IMR-90 (cell line): ENCODE measurements at regions not wholly inside any gene's neighbourhood (a gene's known extent, or its start where the extent isn't known, plus 50 kb on each side); places are given as distances from the start of the nearest gene placed in this dataset.

Experiments
- ATAC-seq: fragments of 200-7000 bp; cut with Tn5 transposase; 2 replicates; pipeline ENCODE4 v1.9.1; 2020; ENCODE audit warnings: low read depth, mild to moderate bottlenecking, moderate library complexity
- BruUV-seq: library from RNA; stranded (reverse); fragments of 400-500 nt; replicated peaks from 2 replicates; lab custom pipeline; 2021; lab: Mats Ljungman, UMichigan
- CTCF ChIA-PET: fragments of 300-600 bp; formaldehyde crosslinking; extraction: SDS; loops from one replicate; lab custom pipeline; 2021; ENCODE audit warnings: antibody characterized with exemption; lab: Yijun Ruan, JAX
- POLR2A ChIA-PET: fragments of 300-600 bp; sonication (Branson Sonifier 250); formaldehyde crosslinking; loops from one replicate; lab custom pipeline; 2022; ENCODE audit warnings: antibody characterized with exemption; ENCODE audit not compliant: unreplicated experiment; lab: Charles Lee
- DNase-seq: peaks from one replicate; pipeline ENCODE4 v3.0.0; 2013
- H2AFZ ChIP-seq: replicated peaks from 2 replicates; pipeline ENCODE3; 2013; ENCODE audit warnings: low read length, mild to moderate bottlenecking; ENCODE audit not compliant: poor library complexity
- H2AK5ac ChIP-seq: 2 replicates; pipeline ENCODE4 v1.6.1; 2013; ENCODE audit warnings: low read depth, low read length, inconsistent platforms
- H2AK9ac ChIP-seq: replicated peaks from 2 replicates; pipeline ENCODE3; 2013; ENCODE audit warnings: mild to moderate bottlenecking, low read depth, low read length, moderate library complexity; ENCODE audit not compliant: poor library complexity
- H2BK120ac ChIP-seq: 2 replicates; pipeline ENCODE4 v1.6.1; 2013; ENCODE audit warnings: low read depth, low read length, inconsistent platforms
- H2BK15ac ChIP-seq: 3 replicates; pipeline ENCODE4 v1.6.1; 2013; ENCODE audit warnings: low read depth, low read length, inconsistent platforms
- H2BK20ac ChIP-seq: 2 replicates; pipeline ENCODE4 v1.6.1; 2013; ENCODE audit warnings: low read depth, mild to moderate bottlenecking, inconsistent platforms, low read length, moderate library complexity
- H2BK5ac ChIP-seq: 2 replicates; pipeline ENCODE4 v1.6.1; 2013; ENCODE audit warnings: mild to moderate bottlenecking, low read depth, low read length, inconsistent platforms; ENCODE audit not compliant: poor library complexity, severe bottlenecking
- H3K14ac ChIP-seq: replicated peaks from 2 replicates; pipeline ENCODE4 v1.6.1; 2013; ENCODE audit warnings: low read depth, low read length, inconsistent platforms
- H3K18ac ChIP-seq: 2 replicates; pipeline ENCODE4 v1.6.1; 2013; ENCODE audit warnings: low read depth, low read length, control low read depth
- H3K23ac ChIP-seq: 2 replicates; pipeline ENCODE4 v1.6.1; 2013; ENCODE audit warnings: low read depth, low read length, inconsistent platforms
- H3K27ac ChIP-seq: 2 replicates; pipeline ENCODE4 v1.5.1; 2013; ENCODE audit warnings: mild to moderate bottlenecking, control low read depth, low read length; ENCODE audit not compliant: insufficient read depth
- H3K27me3 ChIP-seq: 2 replicates; pipeline ENCODE4 v1.6.1; 2013; ENCODE audit warnings: low read length; ENCODE audit not compliant: control insufficient read depth, insufficient read depth
- H3K36me3 ChIP-seq: 2 replicates; pipeline ENCODE4 v1.6.1; 2013; ENCODE audit warnings: low read length, mixed read lengths; ENCODE audit not compliant: control insufficient read depth, insufficient read depth
- H3K4ac ChIP-seq: 2 replicates; pipeline ENCODE4 v1.6.1; 2013; ENCODE audit warnings: low read depth, low read length, inconsistent platforms
- H3K4me1 ChIP-seq: 2 replicates; pipeline ENCODE4 v1.6.1; 2013; ENCODE audit warnings: low read length, mixed read lengths; ENCODE audit not compliant: control insufficient read depth, insufficient read depth
- H3K4me2 ChIP-seq: 2 replicates; pipeline ENCODE4 v1.6.1; 2013; ENCODE audit warnings: low read depth, mild to moderate bottlenecking, control low read depth, low read length, moderate library complexity
- H3K4me3 ChIP-seq: 2 replicates; pipeline ENCODE4 v1.5.1; 2013; ENCODE audit warnings: low read depth, mild to moderate bottlenecking, control low read depth, low read length, moderate library complexity; ENCODE audit not compliant: insufficient read depth
- H3K56ac ChIP-seq: 2 replicates; pipeline ENCODE4 v1.6.1; 2013; ENCODE audit warnings: low read length, inconsistent platforms; ENCODE audit not compliant: insufficient read depth; ENCODE audit errors: extremely low read depth
- H3K79me1 ChIP-seq, 2 experiments: 2 replicates each; pipeline ENCODE4 v1.6.1; 2013; ENCODE audit warnings: low read length in 2 of 2, inconsistent platforms in 1 of 2, low read depth in 1 of 2
- H3K9ac ChIP-seq: 2 replicates; pipeline ENCODE4 v1.6.1; 2013; ENCODE audit warnings: low read depth, low read length, control low read depth
- H3K9me1 ChIP-seq: 2 replicates; pipeline ENCODE4 v1.6.1; 2013; ENCODE audit warnings: low read length, inconsistent platforms; ENCODE audit not compliant: insufficient read depth
- H3K9me3 ChIP-seq: 2 replicates; pipeline ENCODE4 v1.6.1; 2013; ENCODE audit warnings: low read length; ENCODE audit not compliant: control insufficient read depth, insufficient read depth
- H4K20me1 ChIP-seq: 2 replicates; pipeline ENCODE4 v1.6.1; 2013; ENCODE audit warnings: low read length, inconsistent platforms; ENCODE audit not compliant: insufficient read depth
- H4K5ac ChIP-seq: 2 replicates; pipeline ENCODE4 v1.6.1; 2013; ENCODE audit warnings: mild to moderate bottlenecking, low read depth, low read length, control low read depth
- H4K8ac ChIP-seq, 2 experiments: 2 replicates each; pipeline ENCODE4 v1.6.1; 2013; ENCODE audit warnings: low read depth in 2 of 2, low read length in 2 of 2, control low read depth in 1 of 2, inconsistent platforms in 1 of 2
- H4K91ac ChIP-seq: 2 replicates; pipeline ENCODE4 v1.6.1; 2013; ENCODE audit warnings: low read depth, low read length, inconsistent platforms; ENCODE audit not compliant: insufficient read depth
- BHLHE40 ChIP-seq: fragments of 150-350 bp; IDR thresholded peaks from 2 replicates; pipeline ENCODE4 v1.6.1; 2016; ENCODE audit warnings: mild to moderate bottlenecking, low read depth, low read length
- CEBPB ChIP-seq: IDR thresholded peaks from 2 replicates; pipeline ENCODE4 v1.6.1; 2012; ENCODE audit warnings: low read depth, low read length, improper control_type of control experiment
- CHD1 ChIP-seq: IDR thresholded peaks from 2 replicates; pipeline ENCODE4 v1.6.1; 2012; ENCODE audit warnings: low read depth, low read length, improper control_type of control experiment
- FOS ChIP-seq: fragments of 150-350 bp; IDR thresholded peaks from 2 replicates; pipeline ENCODE4 v1.6.1; 2016; ENCODE audit warnings: low read depth, low read length
- MAZ ChIP-seq: IDR thresholded peaks from 2 replicates; pipeline ENCODE4 v1.6.1; 2012; ENCODE audit warnings: low read depth, mild to moderate bottlenecking, low read length, improper control_type of control experiment, moderate library complexity, borderline replicate concordance
- MXI1 ChIP-seq: IDR thresholded peaks from 2 replicates; pipeline ENCODE4 v1.6.1; 2012; ENCODE audit warnings: low read depth, mild to moderate bottlenecking, low read length, moderate library complexity, borderline replicate concordance
- NFE2L2 ChIP-seq: fragments of 150-350 bp; IDR thresholded peaks from 2 replicates; pipeline ENCODE4 v1.6.1; 2016; ENCODE audit warnings: low read depth, mild to moderate bottlenecking, low read length
- POLR2A ChIP-seq: IDR thresholded peaks from 2 replicates; pipeline ENCODE4 v1.6.1; 2012; ENCODE audit warnings: mild to moderate bottlenecking, low read depth, low read length
- RCOR1 ChIP-seq: IDR thresholded peaks from 2 replicates; pipeline ENCODE4 v1.6.1; 2012; ENCODE audit warnings: mild to moderate bottlenecking, low read length, improper control_type of control experiment; ENCODE audit not compliant: insufficient replicate concordance
- SMC3 ChIP-seq: fragments of 150-350 bp; IDR thresholded peaks from 2 replicates; pipeline ENCODE4 v1.6.1; 2016; ENCODE audit warnings: low read depth, mild to moderate bottlenecking, antibody characterized with exemption, low read length, moderate library complexity
- WGBS, 2 experiments: methylation state at CpG; one replicate each; pipeline versions ENCODE4 v1.1.5 to v1.1.7; 2013; ENCODE audit warnings: missing lambda C conversion rate in 2 of 2; ENCODE audit not compliant: insufficient read length in 1 of 2; ENCODE audit errors: extremely low coverage in 2 of 2; 5-methylcytosine and 5-hydroxymethylcytosine counted together
- dilution Hi-C: fragments of 300-500 bp; cut with HindIII; formaldehyde crosslinking; loops from one replicate; pipeline ENCODE4 v1.14.3; 2018; ENCODE audit warnings: low sequenced_read_pairs; ENCODE audit not compliant: unreplicated experiment
- in situ Hi-C: fragments of 300-500 bp; cut with MboI; formaldehyde crosslinking; loops from 3 replicates; pipeline ENCODE4 v1.14.3; 2019; ENCODE audit warnings: low sequenced_read_pairs, inconsistent platforms, mixed read lengths
- intact Hi-C: fragments of 100-400 bp; cut with micrococcal nuclease; formaldehyde crosslinking; loops from 2 replicates; pipeline ENCODE4 v1.10.0; 2022
- TF ChIP-seq, protein P1 (sequence below): fragments of 150-350 bp; IDR thresholded peaks from 2 replicates; pipeline ENCODE4 v1.6.1; 2017; ENCODE audit warnings: mild to moderate bottlenecking, antibody characterized with exemption, low read length, low read depth

DNA sequence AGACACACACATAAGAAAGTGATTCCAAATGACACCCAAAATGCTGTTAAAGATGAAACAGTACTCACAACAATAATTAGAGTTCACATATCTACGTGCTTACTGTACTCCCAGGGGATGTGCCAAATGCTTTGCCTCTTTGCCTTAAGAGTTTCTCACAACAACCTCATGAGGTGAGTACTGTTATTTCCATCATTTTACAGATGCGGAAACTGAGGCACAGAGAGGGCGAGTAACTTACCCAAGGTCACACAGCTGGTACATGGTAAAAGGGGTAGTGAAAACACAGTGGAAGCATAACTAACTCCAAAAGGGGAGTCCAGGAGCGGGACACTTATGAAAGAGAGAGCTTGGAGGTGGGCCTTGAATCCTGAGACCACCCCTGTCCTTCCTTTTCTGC lies 171.8 kb downstream of the ACTL8 start:
- Histone ChIP-seq H3K27me3 (peaks cover 12% of the 10 kb centered on the region), H2AFZ (no peak overlapping the region), H3K23ac (no peak overlapping the region), H3K9me1 (no peaks in the 10 kb centered on the region), H3K4me1 (no peaks in the 10 kb centered on the region), H4K8ac (no peak overlapping the region), H3K27ac (no peak overlapping the region), H3K9ac (no peak overlapping the region), H2BK20ac (no peak overlapping the region), H2BK5ac (no peak overlapping the region), H3K56ac (no peak overlapping the region), H4K5ac (no peak overlapping the region), H3K9me3 (no peaks in the 10 kb centered on the region), H2BK120ac (no peak overlapping the region), H2AK5ac (no peak overlapping the region), H3K18ac (no peak overlapping the region), H3K36me3 (no peaks in the 10 kb centered on the region), H2BK15ac (no peak overlapping the region), H2AK9ac (no peak overlapping the region), H3K4me2 (no peak overlapping the region), H3K14ac (no peak overlapping the region), H3K4me3 (no peak overlapping the region), H3K79me1 (no peaks in the 10 kb centered on the region), H3K4ac (no peak overlapping the region), H4K20me1 (no peaks in the 10 kb centered on the region), H4K91ac (no peak overlapping the region)
- dilution Hi-C loops (no loop called here), intact Hi-C loops (no loop called here), in situ Hi-C loops (no loop called here)
- DNase-seq (no peak), ATAC-seq (no peak)
- WGBS, 2 experiments, result no CpG with 5 or more reads among the region's 4 CpGs
- BruUV-seq, result no TSS peak
- POLR2A ChIA-PET, result no interaction called here
- CTCF ChIA-PET, result no interaction called here
- TF ChIP-seq NFE2L2, result no peak
- TF ChIP-seq, protein P1, sequence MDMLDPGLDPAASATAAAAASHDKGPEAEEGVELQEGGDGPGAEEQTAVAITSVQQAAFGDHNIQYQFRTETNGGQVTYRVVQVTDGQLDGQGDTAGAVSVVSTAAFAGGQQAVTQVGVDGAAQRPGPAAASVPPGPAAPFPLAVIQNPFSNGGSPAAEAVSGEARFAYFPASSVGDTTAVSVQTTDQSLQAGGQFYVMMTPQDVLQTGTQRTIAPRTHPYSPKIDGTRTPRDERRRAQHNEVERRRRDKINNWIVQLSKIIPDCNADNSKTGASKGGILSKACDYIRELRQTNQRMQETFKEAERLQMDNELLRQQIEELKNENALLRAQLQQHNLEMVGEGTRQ, result no peak
- no peak for TF ChIP-seq CEBPB
- no peak for TF ChIP-seq CHD1
- TF ChIP-seq MAZ, result no peak
- no peak for TF ChIP-seq FOS
- TF ChIP-seq POLR2A, result no peak
- TF ChIP-seq BHLHE40, result no peak
- no peak for TF ChIP-seq SMC3
- TF ChIP-seq RCOR1, result no peak
- no peak for TF ChIP-seq MXI1
